Astrocyte (in vitro differentiated cells and primary cell): ENCODE measurements at regions not wholly inside any gene's neighbourhood (a gene's known extent, or its start where the extent isn't known, plus 50 kb on each side); places are given as distances from the start of the nearest gene placed in this dataset.

Source experiments
- EZH2 ChIP-seq: IDR thresholded peaks from 2 replicates; pipeline ENCODE4 v1.6.1; 2012; ENCODE audit warnings: mild to moderate bottlenecking, low read length, inconsistent platforms; ENCODE audit not compliant: insufficient read depth
- TF ChIP-seq, protein P1 (sequence below): IDR thresholded peaks from 2 replicates; pipeline ENCODE4 v1.5.1; 2011; ENCODE audit warnings: low read depth, mild to moderate bottlenecking, inconsistent platforms, low read length, moderate library complexity; ENCODE audit not compliant: insufficient read depth

DNA sequence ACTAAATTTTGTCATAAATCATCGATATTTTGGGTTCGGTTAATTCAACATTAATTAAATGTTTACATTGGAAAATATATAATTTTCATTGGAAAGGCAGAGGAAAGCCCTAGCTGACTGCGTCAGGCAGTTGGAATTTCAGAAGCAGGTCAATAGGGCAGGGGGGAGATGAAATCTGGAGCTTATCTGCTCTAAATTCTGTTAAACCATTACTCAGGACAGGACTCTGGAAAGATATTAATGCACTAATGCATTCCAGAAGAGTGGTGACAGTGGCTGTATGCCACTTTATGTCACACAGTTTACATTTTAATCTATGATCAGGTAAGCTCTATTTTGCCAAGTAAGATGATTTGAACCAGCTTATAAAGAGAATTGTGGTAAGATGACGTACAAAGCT is 153.0 kb upstream of the B3GALT2 start:
- TF ChIP-seq, protein P1, sequence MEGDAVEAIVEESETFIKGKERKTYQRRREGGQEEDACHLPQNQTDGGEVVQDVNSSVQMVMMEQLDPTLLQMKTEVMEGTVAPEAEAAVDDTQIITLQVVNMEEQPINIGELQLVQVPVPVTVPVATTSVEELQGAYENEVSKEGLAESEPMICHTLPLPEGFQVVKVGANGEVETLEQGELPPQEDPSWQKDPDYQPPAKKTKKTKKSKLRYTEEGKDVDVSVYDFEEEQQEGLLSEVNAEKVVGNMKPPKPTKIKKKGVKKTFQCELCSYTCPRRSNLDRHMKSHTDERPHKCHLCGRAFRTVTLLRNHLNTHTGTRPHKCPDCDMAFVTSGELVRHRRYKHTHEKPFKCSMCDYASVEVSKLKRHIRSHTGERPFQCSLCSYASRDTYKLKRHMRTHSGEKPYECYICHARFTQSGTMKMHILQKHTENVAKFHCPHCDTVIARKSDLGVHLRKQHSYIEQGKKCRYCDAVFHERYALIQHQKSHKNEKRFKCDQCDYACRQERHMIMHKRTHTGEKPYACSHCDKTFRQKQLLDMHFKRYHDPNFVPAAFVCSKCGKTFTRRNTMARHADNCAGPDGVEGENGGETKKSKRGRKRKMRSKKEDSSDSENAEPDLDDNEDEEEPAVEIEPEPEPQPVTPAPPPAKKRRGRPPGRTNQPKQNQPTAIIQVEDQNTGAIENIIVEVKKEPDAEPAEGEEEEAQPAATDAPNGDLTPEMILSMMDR = no peak
- TF ChIP-seq EZH2 = no peak
